ENCODE measurements at regions not wholly inside any gene's neighbourhood (a gene's known extent, or its start where the extent isn't known, plus 50 kb on each side); places are given as distances from the start of the nearest gene placed in this dataset.
"Not testable (repeated sequence)": the region's sequence is repeated elsewhere in the genome, so short reads cannot be mapped to it uniquely, and the experiment has no call there.

GRCh38 chr5:34538026-34538672 is 118.0 kb upstream of the RAI14 start:
- DNase-seq: no peak

GRCh38 chr5:34539183-34539582 is 116.9 kb upstream of the RAI14 start:
- DNase-seq: no peak

GRCh38 chr5:34541067-34541466 is 115.1 kb upstream of the RAI14 start:
- DNase-seq: no peak

GRCh38 chr5:34542818-34543217 is 113.3 kb upstream of the RAI14 start:
- DNase-seq: no peak

DNA sequence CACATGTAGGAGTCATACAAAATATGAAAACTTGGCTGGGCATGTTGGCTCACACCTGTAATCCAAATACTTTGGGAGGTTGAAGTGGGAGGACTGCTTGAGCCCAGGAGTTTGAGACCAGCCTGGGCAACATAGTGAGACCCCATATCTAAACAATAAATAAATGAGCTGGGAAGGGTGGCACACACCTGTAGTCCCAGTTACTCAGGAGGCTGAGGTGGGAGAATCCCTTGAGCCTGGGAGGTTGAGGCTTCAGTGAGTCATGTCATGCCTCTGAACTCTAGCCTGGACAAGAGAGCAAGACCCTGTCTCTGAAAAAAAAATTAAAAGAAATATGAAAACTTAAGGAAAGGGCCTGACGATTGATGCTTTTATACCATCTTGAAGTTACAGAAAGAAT is 112.4 kb upstream of the RAI14 start:
- DNase-seq: no peak

- DNase-seq: no peak
Observed at GRCh38 chr5:34544403-34544802, 111.7 kb upstream of the RAI14 start.

DNA sequence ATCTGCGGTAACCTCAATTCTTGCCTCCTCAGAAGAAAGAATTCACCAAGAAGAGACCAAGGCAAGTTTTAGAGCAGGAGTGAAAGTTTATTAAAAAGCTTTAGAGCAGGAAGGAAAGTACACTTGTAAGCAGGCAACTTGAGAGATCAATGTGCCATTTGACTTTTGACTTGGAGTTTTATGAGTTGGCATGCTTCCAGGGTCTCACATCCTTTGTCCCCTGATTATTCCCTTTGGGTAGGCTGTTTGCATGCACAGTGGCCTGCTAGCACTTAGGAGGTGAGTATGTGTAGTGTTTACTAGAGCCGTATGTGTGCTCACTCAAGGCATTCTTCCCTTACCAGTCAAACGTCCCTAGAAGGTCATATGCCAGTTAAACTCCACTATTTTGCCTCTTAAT is 111.0 kb upstream of the RAI14 start:
- no peak for DNase-seq

GRCh38 chr5:34545626-34546025 is 110.5 kb upstream of the RAI14 start:
- no peak for DNase-seq

GRCh38 chr5:34547300-34548085 is 108.6 kb upstream of the RAI14 start:
- DNase-seq: no peak

GRCh38 chr5:34548086-34548403 is 108.1 kb upstream of the RAI14 start:
- no peak for DNase-seq

- DNase-seq: no peak
Observed at GRCh38 chr5:34550247-34550646, 105.9 kb upstream of the RAI14 start.

GRCh38 chr5:34550964-34551363 is 105.2 kb upstream of the RAI14 start:
- DNase-seq: no peak

- no peak for DNase-seq
Observed at GRCh38 chr5:34551911-34552433, 104.2 kb upstream of the RAI14 start.

DNA sequence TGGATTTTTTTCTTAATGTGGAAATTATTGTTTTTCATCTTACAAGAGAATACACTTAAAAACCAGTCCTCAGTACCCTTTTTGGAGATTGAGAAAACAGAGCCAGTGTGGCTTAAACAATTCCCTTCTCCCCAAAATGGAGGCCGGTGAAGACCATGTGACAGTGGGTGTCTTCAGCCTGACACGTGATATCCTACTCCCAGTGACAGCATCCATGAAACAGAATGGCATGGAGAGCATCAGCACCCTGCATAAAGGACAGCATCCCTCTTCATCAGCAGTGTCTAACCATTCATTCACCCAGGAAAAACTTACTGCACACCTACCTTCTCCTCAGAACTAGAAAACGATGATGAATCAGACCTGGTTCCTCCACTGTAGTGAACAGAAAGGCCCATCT is 103.4 kb upstream of the RAI14 start:
- DNase-seq: no peak

- DNase-seq: no peak
Observed at GRCh38 chr5:34553581-34553980, 102.5 kb upstream of the RAI14 start.

DNA sequence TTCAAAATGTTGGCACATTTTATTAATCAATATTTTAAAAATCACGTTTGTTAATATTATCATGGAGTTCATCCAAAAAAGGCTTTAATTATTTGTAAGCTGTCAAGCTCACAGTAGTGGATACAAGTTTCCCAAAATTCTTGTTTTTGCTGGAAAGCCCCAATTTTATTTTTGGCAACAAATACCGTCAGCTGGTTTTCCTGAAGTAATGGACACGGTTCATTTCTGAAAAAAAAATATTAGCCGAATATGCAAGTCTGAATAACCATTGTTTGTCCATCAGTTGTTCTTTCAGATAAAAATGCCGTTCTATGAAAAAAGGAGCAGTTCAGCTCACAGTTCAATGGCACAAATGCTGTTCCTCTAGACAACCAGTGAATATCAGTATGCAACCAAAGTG is 101.5 kb upstream of the RAI14 start:
- DNase-seq: no peak

- no peak for DNase-seq
Observed at GRCh38 chr5:34555699-34556508, 100.2 kb upstream of the RAI14 start.

GRCh38 chr5:34556509-34556782 is 99.7 kb upstream of the RAI14 start:
- DNase-seq: no peak

- not testable (repeated sequence) for DNase-seq
Observed at GRCh38 chr5:34561581-34561980, 94.5 kb upstream of the RAI14 start.

GRCh38 chr5:34562791-34563190 is 93.3 kb upstream of the RAI14 start:
- no peak for DNase-seq

- DNase-seq: no peak
Observed at GRCh38 chr5:34563269-34563668, 92.9 kb upstream of the RAI14 start.

DNA sequence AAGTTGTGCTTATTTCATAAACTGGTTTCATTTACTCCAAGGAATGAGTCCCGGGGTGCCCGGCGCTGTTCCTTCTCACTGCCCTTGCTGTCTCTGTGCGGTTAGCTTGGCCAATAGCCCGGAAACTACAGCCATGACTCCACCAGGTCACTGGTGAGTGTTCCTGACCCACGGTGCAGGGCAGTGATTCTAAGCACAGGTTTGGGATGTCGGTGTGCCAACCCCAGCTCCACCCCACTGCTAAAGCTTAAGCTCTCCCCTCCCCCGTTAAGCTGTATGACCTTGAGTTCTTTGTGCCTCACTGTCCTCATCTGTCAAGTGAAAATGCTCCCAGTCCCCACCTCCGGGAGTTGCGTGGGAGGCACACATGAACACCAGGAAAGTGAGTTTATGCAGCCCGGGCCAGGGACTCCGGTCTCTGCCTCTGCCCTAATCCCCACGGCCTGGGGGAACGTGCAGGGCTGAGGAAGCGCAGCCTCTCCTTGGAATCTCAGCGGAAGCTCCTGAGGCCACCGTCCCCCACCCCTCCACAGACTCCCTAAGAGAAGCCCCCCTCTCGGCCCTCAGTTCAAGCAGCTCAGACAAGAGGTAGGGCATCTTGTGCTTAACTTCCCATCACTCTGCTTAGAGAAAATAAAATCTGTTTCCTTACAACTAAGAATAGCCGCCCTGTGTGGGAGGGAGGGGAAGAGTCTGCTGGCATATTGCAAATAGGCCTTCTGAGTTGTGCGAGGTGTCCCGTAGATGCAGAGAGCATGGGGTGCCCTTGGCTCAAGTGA is 92.0 kb upstream of the RAI14 start:
- DNase-seq: peak; percentile 12

DNA sequence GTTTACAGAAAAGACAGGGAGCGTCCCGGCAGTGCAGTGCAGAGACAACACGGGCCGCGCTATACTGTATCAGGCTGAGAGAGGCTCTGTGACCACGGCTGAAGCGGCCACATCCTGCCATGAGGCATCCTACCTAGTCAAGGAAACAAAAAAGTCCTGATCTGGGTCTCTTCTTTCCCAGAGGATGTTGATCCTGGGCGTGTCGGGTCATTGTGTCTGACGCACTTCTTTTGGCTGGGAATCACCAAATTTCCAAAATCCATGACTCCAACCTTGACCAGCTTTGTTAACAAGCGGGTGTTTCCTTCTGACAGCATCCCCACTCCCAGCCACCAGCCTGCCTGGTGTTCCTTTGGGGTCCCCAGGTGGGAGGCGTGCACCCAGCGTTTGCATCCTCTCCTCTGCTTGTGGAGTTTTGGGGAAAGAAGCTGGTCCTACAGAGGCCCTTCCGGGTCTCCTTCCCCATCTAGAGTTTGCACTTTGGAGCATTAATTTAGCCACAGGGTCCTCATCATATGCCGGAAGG is 91.4 kb upstream of the RAI14 start:
- DNase-seq: no peak
